ENCODE measurements at regions not wholly inside any gene's neighbourhood (a gene's known extent, or its start where the extent isn't known, plus 50 kb on each side); places are given as distances from the start of the nearest gene placed in this dataset.

DNA sequence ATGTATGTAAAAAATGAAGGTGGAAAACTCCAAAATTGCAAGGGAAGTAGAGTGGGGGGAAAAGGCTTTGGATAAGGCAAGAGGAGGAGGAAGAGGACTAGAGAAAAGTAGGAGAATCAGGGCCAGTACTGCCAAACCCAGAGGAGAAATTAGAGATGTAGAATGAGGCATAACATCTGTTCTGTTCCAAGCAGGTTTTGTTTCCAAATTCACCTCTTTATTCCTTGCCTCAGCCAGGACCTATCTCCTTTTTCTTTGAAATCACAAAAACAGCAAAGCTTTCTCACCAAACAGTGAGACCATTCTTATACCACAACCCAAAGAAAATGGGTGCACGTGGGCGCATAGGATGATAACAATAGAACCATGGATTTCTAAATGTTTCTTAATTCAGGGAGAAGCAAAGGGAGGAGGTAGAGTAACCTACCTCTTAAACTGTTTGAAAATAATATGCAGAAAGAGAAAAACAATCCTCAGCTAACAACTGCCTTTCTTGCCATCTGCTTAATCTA is 383.3 kb upstream of the PKN2 start:
- no peak overlapping the region for H3K4me3 ChIP-seq (ENCODE audit: control insufficient read depth, low read depth, low read length)
- DNase-seq (ENCODE audit: low read depth) = no peak
- TF ChIP-seq, protein P1, sequence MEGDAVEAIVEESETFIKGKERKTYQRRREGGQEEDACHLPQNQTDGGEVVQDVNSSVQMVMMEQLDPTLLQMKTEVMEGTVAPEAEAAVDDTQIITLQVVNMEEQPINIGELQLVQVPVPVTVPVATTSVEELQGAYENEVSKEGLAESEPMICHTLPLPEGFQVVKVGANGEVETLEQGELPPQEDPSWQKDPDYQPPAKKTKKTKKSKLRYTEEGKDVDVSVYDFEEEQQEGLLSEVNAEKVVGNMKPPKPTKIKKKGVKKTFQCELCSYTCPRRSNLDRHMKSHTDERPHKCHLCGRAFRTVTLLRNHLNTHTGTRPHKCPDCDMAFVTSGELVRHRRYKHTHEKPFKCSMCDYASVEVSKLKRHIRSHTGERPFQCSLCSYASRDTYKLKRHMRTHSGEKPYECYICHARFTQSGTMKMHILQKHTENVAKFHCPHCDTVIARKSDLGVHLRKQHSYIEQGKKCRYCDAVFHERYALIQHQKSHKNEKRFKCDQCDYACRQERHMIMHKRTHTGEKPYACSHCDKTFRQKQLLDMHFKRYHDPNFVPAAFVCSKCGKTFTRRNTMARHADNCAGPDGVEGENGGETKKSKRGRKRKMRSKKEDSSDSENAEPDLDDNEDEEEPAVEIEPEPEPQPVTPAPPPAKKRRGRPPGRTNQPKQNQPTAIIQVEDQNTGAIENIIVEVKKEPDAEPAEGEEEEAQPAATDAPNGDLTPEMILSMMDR (conservative IDR thresholded peaks at IDR 0.05; ENCODE audit: control insufficient read depth, insufficient read depth, low read depth, low read length) = no peak

DNA sequence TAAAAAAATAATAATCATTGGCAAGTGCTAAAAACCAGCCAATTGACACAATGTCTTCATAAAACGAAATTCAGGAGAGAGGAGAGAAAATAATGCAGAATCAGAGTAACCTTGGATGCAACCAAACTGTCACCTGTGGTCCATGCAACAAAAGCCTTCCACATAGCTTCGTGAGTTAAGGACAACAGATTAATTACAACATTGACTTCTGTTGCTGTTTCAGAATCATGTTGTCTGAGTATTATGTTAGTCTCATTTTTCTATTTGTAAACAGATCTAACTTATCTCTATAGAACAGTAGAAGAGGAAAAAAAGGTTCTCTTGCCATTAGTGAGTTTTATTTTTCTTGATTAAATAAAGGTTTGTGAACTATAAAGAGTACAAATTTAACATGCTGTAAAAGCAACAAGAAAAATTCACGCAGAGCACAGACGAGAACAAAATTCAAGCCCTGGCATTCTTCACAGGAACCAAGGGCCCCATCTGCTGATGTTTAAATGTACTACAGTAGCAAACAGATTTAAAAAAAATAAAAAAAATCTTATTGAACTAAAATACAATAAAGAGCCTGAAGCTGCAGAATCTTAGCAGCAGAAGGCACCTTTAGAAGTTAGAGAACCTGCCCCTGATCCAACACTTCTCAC is 381.1 kb upstream of the PKN2 start:
- DNase-seq (ENCODE audit: low read depth) = peak; percentile 38
- no peak overlapping the region for H3K4me3 ChIP-seq (ENCODE audit: control insufficient read depth, low read depth, low read length)
- TF ChIP-seq, protein P1 (conservative IDR thresholded peaks at IDR 0.05; ENCODE audit: control insufficient read depth, insufficient read depth, low read depth, low read length) = peak; percentile 38

DNA sequence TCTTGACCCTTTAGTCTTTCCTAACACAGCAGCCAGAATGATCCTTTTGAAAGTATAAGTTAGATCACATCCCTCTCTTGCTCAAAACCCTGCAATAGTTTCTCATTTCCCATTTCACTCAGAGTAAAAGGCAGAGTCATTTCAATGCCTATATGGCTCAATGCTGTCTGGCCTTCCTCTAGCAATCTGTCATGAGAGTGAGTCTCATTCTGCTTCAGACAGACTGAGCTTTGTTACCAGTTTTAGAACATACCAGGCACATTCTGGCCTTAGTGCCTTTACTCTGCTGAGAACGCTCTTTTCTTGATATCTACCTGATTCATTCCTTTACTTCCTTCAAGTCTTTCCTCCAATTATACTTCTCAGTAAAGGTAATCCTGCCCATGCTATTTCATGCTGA is 372.8 kb upstream of the PKN2 start:
- no peak for DNase-seq (ENCODE audit: low read depth)
- TF ChIP-seq, protein P1 (conservative IDR thresholded peaks at IDR 0.05; ENCODE audit: control insufficient read depth, insufficient read depth, low read depth, low read length) = no peak

DNA sequence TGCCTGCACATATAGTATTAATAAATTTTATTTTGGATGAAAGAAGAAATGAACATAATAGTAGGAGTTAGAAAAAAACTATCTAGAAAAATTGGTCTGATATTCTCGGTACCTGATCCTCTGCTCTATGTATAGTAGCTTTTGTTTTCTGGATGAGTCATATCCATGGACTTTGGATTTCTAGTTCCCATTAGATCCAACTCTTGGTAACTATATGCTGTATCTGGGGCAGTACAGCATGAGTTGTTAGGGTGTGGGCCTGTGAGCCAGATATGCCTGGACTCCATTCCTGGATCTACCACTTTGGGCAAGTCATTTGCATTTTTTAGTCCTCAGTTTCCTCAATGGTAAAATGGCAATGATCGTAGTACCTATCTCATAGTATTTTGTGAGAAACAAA is 372.2 kb upstream of the PKN2 start:
- no peak for DNase-seq (ENCODE audit: low read depth)
- TF ChIP-seq, protein P1 (conservative IDR thresholded peaks at IDR 0.05; ENCODE audit: control insufficient read depth, insufficient read depth, low read depth, low read length) = no peak
- H3K4me3 ChIP-seq (ENCODE audit: control insufficient read depth, low read depth, low read length) = no peak overlapping the region

More for the DNA sequence above, 372.8 kb upstream of the PKN2 start:
- no peak overlapping the region for H3K4me3 ChIP-seq (ENCODE audit: control insufficient read depth, low read depth, low read length)

DNA sequence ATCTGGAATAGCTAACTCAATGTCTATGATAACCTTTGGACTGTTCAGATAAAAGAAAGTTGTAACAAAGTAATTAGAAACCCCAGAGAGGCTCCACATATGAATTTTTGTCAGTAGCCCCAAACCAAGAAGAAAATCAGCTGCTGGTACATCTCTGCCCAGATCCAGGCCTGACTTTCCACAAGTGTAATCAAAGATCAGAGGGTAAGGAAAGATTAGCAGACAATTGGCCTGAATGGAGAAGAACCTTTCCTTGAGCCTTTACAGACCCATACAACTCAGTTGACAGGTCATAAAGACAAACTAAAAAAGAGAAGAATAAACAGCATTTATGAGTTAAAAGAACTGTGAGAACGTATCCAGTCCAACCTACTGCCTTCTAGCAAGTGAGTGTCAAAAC is 366.7 kb upstream of the PKN2 start:
- TF ChIP-seq, protein P1 (conservative IDR thresholded peaks at IDR 0.05; ENCODE audit: control insufficient read depth, insufficient read depth, low read depth, low read length) = no peak
- no peak overlapping the region for H3K4me3 ChIP-seq (ENCODE audit: control insufficient read depth, low read depth, low read length)
- DNase-seq (ENCODE audit: low read depth) = no peak

DNA sequence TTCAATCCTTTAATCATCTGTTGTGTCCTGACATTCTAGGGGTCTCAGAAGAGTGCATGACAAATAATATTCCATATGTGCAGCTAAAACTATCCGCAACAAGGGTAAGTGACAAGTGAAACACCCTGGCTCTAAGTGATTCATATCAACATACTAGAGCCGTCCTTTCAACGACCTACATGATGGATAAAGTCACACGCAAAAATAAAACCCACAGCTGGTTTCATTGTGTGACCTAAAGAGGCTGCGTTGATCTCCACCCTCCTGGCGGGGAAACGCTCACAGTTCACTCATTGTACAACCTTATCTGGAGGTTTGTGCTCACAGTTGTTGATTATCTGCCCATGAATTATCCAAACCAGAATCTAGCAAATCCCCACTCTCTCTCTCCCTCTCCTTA is 365.3 kb upstream of the PKN2 start:
- TF ChIP-seq, protein P1 (conservative IDR thresholded peaks at IDR 0.05; ENCODE audit: control insufficient read depth, insufficient read depth, low read depth, low read length) = no peak
- DNase-seq (ENCODE audit: low read depth) = no peak
- no peak overlapping the region for H3K4me3 ChIP-seq (ENCODE audit: control insufficient read depth, low read depth, low read length)

Data from fibroblast of mammary gland (primary cell).